ENCODE measurements at regions not wholly inside any gene's neighbourhood (a gene's known extent, or its start where the extent isn't known, plus 50 kb on each side); places are given as distances from the start of the nearest gene placed in this dataset.

GRCh38 chr2:203813684-203814083, 53.9 kb upstream of the CTLA4 start:
- no peak for DNase-seq (ENCODE audit: low read depth)

- peak; percentile 83 for DNase-seq (ENCODE audit: low read depth)
These were observed 52.7 kb upstream of the CTLA4 start for GRCh38 chr2:203814661-203815540.

GRCh38 chr2:203815541-203815898, 52.1 kb upstream of the CTLA4 start:
- DNase-seq (ENCODE audit: low read depth): no peak

GRCh38 chr2:203817147-203817546, 50.4 kb upstream of the CTLA4 start:
- DNase-seq (ENCODE audit: low read depth): no peak

Measured in RPMI7951 (cell line).